ENCODE measurements at regions not wholly inside any gene's neighbourhood (a gene's known extent, or its start where the extent isn't known, plus 50 kb on each side); places are given as distances from the start of the nearest gene placed in this dataset.
A peak's percentile ranks its signal among the peaks of the same experiment; 100 is the strongest.

- H3K4me3 Mint-ChIP-seq: no peak overlapping the region
- H3K27ac Mint-ChIP-seq: no peak overlapping the region
- H3K36me3 Mint-ChIP-seq (ENCODE audit: low read depth): no peaks in the 10 kb centered on the region
- H3K27me3 Mint-ChIP-seq (ENCODE audit: low read depth, poor library complexity): no peaks in the 10 kb centered on the region
- TF ChIP-seq, protein P1, sequence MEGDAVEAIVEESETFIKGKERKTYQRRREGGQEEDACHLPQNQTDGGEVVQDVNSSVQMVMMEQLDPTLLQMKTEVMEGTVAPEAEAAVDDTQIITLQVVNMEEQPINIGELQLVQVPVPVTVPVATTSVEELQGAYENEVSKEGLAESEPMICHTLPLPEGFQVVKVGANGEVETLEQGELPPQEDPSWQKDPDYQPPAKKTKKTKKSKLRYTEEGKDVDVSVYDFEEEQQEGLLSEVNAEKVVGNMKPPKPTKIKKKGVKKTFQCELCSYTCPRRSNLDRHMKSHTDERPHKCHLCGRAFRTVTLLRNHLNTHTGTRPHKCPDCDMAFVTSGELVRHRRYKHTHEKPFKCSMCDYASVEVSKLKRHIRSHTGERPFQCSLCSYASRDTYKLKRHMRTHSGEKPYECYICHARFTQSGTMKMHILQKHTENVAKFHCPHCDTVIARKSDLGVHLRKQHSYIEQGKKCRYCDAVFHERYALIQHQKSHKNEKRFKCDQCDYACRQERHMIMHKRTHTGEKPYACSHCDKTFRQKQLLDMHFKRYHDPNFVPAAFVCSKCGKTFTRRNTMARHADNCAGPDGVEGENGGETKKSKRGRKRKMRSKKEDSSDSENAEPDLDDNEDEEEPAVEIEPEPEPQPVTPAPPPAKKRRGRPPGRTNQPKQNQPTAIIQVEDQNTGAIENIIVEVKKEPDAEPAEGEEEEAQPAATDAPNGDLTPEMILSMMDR (IDR thresholded peaks at IDR 0.05): no peak
- H3K4me1 Mint-ChIP-seq: peaks cover 39% of the 10 kb centered on the region
- DNase-seq: no peak
- H3K9me3 Mint-ChIP-seq: no peaks in the 10 kb centered on the region
Observed at GRCh38 chr11:110862407-110862806, 150.2 kb upstream of the ARHGAP20 start.

DNA sequence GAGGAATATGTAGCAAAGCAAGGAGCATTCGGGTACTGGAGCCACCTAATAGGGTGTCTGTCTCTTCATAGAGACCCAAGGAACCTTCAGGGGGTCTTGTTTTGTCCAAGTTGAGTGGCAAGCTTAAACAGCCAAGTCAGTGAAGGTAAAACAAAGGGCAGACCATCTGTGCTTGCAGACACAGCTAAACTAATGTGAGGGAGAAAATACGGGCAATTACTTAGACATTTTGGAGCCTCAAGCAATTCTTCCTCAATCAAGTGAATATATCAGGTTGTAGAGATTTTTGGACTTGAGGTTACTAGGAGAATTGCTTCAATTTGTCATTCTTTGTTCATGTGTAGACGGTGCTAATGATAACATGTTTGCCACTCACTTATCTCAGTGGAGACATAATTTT, 148.2 kb upstream of the ARHGAP20 start:
- H3K36me3 Mint-ChIP-seq (ENCODE audit: low read depth): no peaks in the 10 kb centered on the region

DNA sequence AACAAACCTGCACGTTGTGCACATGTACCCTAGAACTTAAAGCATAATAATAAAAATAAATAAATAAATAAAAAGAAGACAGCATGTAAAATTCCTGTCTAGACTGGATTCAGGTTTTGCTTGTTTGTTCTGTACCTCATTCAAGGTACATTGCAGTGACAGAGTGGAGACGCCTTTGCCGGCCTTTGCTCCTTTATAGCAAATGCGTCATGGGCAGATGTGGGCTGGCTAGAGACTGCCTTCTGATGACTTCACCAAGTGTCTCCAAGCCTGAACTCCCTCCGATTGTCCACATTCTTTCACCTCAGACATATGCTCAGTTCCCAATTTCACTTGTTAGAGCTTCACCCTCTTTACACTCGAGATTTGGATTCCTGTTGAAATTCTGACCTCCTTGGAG, 147.8 kb upstream of the ARHGAP20 start:
- peaks cover 40% of the 10 kb centered on the region for H3K4me1 Mint-ChIP-seq
- no peak overlapping the region for H3K27ac Mint-ChIP-seq
- DNase-seq: no peak
- TF ChIP-seq, protein P1 (IDR thresholded peaks at IDR 0.05): no peak
- H3K27me3 Mint-ChIP-seq (ENCODE audit: low read depth, poor library complexity): no peaks in the 10 kb centered on the region
- H3K4me3 Mint-ChIP-seq: no peak overlapping the region
- H3K36me3 Mint-ChIP-seq (ENCODE audit: low read depth): no peaks in the 10 kb centered on the region
- no peaks in the 10 kb centered on the region for H3K9me3 Mint-ChIP-seq

More for the DNA sequence above, 148.2 kb upstream of the ARHGAP20 start:
- Mint-ChIP-seq H3K27me3 (ENCODE audit: low read depth, poor library complexity) (no peaks in the 10 kb centered on the region), H3K4me3 (no peak overlapping the region), H3K9me3 (no peaks in the 10 kb centered on the region), H3K27ac (no peak overlapping the region), H3K4me1 (peaks cover 36% of the 10 kb centered on the region)
- TF ChIP-seq, protein P1 (IDR thresholded peaks at IDR 0.05): no peak
- no peak for DNase-seq

DNA sequence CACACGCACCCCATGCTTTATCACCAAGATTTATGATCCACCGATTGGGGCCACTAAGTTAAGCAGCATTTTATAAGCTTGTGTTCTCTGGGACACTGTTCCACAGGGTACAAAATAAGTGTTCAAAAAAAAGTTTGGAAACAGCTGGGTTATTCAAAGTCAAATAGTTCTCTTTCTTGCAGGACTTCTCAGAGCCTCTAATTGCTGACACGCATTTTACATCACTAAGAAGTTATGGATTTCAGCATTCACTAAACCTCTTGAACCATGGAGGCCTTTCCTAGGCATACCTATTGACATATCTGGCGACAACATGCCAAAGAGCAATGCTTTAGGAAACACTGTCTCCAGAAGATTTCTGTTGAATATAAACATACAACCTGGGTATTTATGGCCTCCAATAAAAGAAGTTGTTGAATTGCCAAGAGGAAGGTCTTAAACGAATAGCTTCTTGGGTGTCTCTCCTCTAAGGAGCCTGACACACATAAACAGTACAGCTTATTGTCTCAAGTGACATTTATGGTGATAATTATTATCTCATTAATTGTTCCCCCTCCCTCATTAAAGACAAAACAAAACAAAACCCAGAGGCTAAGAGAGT, 147.1 kb upstream of the ARHGAP20 start:
- no peak for DNase-seq
- TF ChIP-seq, protein P1 (IDR thresholded peaks at IDR 0.05): no peak
- Mint-ChIP-seq H3K9me3 (no peaks in the 10 kb centered on the region), H3K36me3 (ENCODE audit: low read depth) (no peaks in the 10 kb centered on the region), H3K27ac (peak overlapping the region; percentile 43), H3K4me3 (no peak overlapping the region), H3K27me3 (ENCODE audit: low read depth, poor library complexity) (no peaks in the 10 kb centered on the region), H3K4me1 (peaks cover 40% of the 10 kb centered on the region)

GRCh38 chr11:110858547-110858921, 146.3 kb upstream of the ARHGAP20 start:
- Mint-ChIP-seq H3K36me3 (ENCODE audit: low read depth) (no peaks in the 10 kb centered on the region), H3K4me3 (no peak overlapping the region), H3K4me1 (peaks cover 40% of the 10 kb centered on the region), H3K27me3 (ENCODE audit: low read depth, poor library complexity) (no peaks in the 10 kb centered on the region), H3K27ac (peak overlapping the region; percentile 22), H3K9me3 (no peaks in the 10 kb centered on the region)
- DNase-seq: peak; percentile 42
- TF ChIP-seq, protein P1 (IDR thresholded peaks at IDR 0.05): no peak

- no peaks in the 10 kb centered on the region for H3K27me3 Mint-ChIP-seq (ENCODE audit: low read depth, poor library complexity)
- no peak overlapping the region for H3K4me3 Mint-ChIP-seq
- H3K9me3 Mint-ChIP-seq: no peaks in the 10 kb centered on the region
- no peaks in the 10 kb centered on the region for H3K36me3 Mint-ChIP-seq (ENCODE audit: low read depth)
- TF ChIP-seq, protein P1 (IDR thresholded peaks at IDR 0.05): no peak
- no peak for DNase-seq
- peaks cover 40% of the 10 kb centered on the region for H3K4me1 Mint-ChIP-seq
- peak overlapping the region; percentile 22 for H3K27ac Mint-ChIP-seq
Observed at GRCh38 chr11:110857892-110858546, 145.8 kb upstream of the ARHGAP20 start.
